Islet precursor cell (in vitro differentiated cells): ENCODE measurements at regions not wholly inside any gene's neighbourhood (a gene's known extent, or its start where the extent isn't known, plus 50 kb on each side); places are given as distances from the start of the nearest gene placed in this dataset.
"Not testable (repeated sequence)": the region's sequence is repeated elsewhere in the genome, so short reads cannot be mapped to it uniquely, and the experiment has no call there.

Experiments used
- DNase-seq: peaks from one replicate; pipeline ENCODE4 v3.0.0-alpha.2; 2018

DNA sequence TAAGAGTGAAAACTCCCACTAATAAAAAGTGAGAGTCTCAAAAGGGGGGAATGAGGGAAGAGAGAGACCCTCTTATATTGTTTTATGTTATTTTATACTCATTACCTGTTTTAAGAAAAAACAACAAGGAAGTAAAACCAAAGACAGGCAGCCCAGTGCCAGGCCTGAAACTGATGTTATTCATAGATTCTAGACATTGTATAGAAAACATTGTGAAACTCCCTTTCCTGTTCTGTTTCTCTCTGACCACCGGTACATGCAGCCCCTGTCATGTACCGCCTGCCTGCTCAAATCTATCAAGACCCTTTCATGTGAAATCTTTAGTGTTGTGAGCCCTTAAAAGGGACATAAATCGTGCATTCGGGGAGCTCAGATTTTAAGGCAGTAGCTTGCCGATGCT is 216.4 kb upstream of the CNTN3 start:
- DNase-seq, result not testable (repeated sequence)

DNA sequence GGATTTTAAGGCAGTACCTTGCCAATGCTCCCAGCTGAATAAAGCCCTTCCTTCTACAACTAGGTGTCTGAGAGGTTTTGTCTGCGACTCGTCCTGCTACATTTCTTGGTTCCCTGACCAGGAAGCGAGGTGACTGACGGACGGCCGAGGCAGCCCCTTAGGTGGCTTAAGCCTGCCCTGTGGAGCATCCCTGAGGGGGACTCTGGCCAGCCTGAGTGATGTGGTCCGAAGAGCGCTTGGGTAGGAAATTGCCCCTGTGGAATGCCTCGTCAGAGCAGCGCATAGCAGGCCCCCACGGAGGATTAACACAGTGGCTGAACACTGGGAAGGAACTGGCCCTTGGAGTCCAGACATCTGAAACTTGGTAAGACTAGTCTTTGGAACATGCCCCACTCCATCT is 210.9 kb upstream of the CNTN3 start:
- peak; percentile 56 for DNase-seq

DNA sequence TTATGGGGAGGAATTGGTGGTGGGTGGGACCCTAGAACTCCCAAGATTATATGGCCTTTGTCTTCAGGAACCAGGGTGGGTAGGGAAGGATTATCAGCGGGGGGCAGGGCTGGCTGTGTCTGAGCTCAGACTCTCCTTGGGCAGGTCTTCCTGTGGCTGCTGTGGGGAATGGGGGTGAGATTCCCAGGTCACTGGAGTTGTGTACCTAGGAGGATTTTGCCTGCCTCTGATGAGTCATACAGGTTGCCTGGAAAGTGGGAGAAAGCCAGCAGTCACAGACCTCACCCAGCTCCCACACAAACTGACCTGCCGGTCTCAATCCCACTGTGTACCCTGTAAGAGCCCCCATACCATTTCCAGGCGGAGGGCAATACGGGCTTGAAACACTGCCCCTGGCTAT is 209.9 kb upstream of the CNTN3 start:
- DNase-seq, result peak; percentile 80

DNA sequence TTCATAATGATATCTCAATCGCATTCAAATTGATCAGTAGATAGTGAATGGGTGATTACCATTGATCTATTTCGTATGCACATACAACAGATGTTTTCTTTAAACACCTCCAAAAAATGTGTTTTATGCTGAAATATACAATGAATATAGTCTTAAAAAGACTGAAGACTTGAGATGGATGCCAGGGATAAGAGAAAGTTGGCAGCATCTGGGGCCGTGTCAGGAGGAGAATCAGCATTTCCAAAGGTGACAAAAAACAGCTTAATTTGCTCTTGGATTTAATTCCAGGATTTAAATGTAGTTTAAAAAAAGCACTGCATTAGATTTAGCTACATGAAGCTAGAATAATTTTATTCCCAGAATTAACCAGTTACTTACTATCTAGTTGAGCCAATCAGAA is 199.7 kb upstream of the CNTN3 start:
- no peak for DNase-seq

DNA sequence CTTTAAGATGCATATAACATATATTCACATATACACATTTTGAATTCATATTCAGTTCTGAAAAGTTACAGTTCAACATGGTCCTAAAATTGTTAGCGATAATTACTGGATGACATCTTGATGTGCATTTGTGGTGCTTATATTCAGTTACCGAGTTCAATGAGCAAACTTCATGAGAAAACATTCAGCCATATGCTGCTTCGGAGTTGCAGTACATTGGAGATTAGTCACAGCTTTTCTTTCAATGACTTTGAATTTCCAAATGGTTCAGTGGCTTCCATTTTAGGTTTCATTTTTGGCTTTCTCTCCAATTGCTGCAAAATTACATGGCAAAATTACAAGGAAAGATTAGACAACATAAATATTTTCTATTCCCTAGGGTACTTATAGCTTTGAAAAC is 198.3 kb upstream of the CNTN3 start:
- no peak for DNase-seq

DNA sequence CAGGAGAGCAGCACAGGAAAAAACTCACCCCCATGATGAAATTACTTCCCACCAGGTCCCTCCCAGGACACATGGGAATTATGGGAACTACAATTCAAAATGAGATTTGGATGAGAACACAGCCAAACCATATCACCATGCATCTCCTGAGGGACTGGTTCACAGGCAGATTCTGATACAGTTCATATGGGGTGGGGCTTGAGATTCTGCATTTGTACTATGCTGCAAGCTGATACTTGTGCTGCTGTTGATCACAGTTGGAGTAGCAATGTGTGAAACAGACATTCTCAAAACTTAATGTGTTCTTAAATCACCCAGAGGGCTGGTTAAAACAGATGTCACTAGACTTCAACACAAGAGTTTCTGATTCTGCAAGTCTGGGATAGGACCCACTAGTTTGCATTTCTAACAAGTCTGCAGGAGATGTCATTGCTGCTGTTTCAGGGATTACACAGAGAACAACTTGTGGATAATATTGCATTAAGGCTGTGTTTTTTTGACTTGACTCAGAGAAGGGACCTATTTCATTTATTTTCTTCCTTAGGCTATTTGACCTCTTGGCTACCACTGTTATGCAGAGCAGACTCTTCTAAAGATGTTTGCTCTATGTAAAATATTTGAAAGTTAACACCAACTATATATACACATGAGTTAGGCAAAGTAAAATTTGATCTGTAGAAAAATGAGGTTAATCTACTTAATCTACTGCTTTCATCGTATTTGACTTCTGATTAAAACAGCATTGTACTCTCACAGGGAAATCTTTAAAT is 194.2 kb upstream of the CNTN3 start:
- no peak for DNase-seq

DNA sequence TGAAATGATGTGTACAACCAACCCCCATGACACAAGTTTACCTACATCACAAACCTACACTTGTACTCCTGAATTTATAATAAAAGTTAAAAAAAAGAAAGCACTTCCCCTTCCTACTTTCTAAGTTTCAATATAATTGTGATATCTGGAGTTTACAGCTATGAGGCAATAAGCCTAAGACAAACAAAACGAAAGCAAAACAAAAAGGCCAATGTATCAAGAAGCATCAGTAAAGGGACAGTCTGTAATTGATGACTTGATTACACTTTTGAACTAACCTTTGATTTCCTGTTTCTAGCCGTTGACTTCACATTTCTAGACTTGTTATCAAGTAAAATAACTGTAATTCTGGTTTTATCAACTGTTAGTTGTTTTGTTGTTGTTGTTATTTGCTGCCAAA is 187.5 kb upstream of the CNTN3 start:
- no peak for DNase-seq

DNA sequence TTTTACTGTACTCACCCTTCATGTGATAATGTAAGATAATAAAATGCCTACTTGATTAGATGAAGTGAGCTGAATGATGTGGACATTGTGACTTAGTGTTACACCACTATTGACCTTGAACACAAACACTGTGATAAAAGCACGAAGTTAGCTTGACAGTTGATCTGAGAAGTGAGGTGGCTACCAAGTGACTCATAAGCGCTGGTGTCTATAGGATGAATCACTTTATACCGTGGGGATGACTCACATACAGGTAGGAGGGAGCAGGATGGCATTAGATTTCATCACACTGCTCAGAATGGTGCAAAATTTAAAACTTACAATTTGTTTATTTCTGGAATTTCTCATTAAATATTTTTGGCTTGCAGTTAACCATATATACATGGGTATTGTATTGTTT is 174.7 kb upstream of the CNTN3 start:
- DNase-seq, result peak; percentile 54

DNA sequence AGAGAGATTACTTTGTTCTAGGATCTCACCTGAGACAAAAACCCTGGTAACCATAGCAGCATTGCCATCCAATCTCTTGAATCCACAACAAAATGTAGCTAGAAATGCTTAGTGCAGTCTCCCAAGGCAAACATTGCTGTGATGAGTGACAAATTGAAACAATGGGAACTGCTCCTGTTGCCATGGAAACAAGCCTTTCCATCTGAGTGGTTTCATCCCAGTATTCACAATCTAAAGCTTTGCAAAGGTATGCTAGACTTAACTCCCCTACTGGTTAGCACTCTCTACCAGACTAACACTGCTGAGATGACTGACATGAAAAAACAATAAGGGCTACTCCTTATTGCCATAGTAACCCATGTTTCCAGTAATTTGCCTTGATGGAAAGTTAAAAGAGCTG is 172.6 kb upstream of the CNTN3 start:
- no peak for DNase-seq

DNA sequence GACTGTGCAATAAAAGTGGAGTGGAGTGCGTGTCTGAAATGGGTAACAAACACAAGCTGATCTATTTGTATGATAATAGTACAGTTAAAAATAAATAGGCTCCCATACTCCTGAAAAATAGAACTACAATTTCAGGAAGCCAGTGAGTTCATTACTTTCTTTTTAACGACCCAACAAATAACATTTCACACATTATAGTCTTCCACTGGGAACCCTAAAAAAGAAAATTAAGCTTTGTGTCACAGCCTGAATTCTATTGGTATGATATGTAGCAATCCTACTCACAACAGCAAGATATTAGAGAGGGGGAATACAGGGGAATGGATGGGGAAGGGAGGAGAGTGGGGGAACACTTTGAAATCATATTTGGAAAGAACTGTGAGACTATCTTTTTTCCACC is 156.9 kb upstream of the CNTN3 start:
- no peak for DNase-seq

DNA sequence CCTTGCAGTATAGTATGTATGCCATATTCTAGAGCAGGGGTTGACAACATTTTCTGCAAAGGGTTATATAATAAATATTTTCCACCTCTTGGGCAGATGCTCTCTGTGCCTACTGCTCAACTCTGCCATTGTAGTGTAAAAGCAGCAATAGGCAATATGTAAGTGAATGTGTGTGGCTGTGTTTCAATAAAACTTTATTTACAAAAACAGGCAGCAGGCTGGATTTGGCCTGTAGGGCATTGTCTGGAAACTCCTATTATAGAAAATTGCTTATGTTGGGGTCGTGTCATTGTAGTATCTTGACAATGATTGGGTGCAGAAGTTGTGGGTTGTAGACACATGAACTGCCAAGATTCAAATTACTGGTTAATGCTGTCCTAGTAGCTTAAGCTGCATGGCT is 153.6 kb upstream of the CNTN3 start:
- DNase-seq, result no peak

DNA sequence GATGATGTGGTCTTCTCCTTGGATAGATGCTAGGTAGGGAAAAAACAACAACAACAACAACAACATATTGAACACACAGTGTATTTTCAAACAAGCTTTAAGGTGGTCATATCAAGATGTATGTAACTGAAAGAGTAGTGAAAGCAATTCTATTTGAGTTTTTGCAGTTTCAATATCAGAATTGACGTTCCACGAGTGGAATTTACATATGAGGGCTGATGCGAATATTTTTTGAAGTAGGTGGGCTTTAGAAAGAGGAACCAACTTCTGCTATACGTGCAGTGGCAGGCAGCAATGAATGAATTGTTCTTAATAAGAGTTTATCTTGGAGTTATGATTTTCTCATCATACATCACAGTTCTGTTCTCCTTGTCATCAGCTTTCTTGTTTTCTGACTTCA is 151.9 kb upstream of the CNTN3 start:
- DNase-seq, result no peak

DNA sequence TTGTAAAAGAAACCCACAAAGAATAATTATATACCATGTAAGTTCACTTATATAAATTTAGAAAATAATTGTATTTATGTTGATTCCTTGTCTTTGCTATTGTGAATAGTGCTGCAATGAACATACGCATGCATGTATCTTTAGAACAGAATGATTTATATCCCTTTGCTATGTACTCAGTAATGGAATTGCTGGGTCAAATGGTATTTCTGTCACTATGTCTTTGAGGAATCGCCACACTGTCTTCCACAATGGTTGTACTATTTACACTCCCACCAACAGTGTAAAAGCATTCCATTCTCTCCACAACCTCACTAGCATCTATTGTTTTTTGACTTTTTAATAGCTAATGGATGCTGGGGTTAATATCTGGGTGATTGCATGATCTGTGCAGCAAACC is 149.4 kb upstream of the CNTN3 start:
- no peak for DNase-seq

DNA sequence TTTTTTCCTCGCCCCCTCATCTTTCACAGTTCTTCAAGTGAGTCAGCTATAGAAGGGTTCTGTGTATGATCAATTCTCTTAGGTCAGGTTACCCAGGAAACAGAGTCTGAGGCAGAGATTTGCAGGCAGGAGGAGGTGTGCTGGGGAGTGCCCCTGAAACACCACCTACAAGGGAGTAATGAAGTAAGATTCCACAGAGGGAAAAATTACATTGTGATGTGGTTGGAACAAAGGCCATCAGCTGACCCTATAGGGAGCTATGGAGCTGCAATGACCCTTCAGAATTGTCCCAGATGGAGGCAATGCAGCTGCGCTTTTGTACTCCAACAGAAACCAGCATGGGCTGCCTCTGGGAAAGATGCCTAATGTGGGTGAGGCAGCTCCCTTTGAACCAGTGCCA is 142.2 kb upstream of the CNTN3 start:
- DNase-seq, result no peak

DNA sequence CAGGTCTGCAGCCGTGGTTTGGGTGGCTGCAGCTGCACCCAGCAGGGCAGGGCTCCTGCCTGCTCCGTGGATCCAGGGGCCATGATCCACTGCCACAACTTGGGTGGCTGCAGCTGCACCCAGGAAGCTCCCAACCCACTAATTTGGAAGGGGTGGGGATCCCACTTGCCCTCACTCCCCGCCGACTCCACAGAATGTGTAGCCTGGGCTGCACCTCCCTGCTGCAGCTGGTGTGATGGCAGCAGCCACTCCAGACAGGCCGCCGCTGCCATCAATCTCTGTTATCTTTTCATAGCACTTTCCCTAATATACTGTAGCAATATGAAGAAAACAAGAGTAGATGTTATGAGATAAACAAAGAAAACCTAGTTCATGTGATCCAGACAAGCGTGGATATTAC is 137.8 kb upstream of the CNTN3 start:
- DNase-seq, result no peak

DNA sequence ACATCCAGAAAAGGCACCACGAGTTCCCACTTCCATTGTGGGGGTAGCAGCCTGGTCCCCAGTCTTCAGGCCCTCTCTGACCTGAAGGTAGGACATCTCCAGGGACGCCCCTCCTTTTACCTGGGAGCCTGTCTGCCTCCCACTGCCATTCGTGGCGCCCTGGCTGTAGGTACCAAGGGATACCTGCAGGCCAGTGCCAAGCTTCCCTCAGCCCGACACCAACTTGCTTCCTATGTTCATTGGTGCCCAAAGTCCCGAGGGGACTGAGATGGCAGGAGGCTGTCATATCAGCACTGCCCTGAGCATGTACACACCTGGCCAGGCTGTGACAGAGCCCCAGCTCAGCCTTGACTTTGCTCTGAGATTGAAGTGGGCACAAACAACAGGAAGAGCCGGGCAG is 137.3 kb upstream of the CNTN3 start:
- DNase-seq, result no peak

DNA sequence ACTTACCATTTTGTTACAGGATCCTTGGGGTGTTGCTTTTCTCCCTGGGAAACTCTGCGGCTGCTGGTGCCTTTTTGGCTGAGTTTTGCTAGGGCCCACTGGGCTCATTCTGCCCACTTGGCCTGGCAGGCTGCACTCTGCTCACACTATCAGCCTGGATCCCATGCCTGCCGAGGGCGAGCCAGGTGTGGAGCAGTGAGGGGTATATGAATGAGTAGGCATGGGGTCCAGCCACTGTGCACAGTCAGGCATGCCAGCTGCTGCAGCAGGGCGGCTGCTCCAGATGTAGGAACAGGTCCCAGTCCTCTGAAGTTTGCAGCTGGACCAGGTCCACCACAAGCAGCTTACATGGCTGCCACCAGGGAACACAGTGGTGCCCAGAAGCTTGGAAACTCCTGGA is 136.4 kb upstream of the CNTN3 start:
- no peak for DNase-seq

DNA sequence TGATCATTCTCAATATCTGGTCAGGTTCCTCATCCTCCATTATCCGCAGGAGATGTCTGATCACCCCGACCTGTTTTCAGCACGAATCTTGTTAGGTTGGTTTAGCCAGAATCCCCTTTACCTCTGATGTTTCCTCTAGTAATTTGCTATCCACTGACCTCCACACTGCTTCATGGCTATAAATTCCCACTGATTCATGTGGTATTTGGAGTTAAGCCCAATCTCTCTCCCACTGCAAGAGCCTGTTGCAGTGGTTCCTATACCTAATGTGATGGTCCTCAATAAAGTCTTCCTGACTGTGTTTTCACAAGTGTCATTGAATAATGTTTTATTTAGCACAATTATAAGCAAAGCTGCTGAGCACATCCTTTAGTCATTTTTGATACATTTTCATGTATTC is 124.8 kb upstream of the CNTN3 start:
- DNase-seq, result no peak

DNA sequence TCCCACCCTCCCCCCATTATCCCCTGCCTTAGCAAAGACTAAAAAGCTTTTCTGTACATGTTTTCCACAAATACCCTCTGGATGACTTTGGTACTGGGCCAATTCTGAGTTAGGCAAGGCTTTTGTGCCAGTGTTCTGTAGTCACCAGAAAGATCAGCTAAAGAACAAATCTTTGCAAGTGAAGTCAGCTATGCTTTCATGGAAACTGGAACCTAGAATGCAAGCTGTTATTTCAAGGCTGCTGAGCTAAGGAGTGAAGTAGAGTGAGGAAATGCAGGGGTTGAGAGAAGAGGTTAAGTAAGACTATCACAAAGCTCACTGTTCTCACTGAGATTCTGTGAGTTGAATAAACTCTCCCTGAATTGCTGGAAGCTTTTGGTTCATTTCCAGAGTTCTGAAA is 107.8 kb upstream of the CNTN3 start:
- no peak for DNase-seq

DNA sequence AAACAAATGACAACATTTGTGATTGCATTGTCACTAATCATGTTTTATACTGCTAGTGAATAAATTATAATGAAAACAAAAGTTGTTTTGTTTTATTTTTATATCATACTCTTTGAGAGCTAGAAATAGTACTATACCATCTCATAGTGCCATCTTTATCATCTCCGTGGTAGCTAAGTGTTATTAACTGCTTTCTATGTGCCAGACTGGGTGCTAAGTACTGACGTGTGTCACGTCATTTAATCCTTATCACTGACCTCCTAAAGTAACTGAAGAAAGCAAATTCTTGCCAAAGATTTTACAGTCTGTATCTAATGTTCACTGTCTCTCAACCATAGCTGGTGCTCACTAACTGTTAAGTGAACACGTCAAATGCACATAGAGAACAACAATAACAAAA is 99.5 kb upstream of the CNTN3 start:
- no peak for DNase-seq

DNA sequence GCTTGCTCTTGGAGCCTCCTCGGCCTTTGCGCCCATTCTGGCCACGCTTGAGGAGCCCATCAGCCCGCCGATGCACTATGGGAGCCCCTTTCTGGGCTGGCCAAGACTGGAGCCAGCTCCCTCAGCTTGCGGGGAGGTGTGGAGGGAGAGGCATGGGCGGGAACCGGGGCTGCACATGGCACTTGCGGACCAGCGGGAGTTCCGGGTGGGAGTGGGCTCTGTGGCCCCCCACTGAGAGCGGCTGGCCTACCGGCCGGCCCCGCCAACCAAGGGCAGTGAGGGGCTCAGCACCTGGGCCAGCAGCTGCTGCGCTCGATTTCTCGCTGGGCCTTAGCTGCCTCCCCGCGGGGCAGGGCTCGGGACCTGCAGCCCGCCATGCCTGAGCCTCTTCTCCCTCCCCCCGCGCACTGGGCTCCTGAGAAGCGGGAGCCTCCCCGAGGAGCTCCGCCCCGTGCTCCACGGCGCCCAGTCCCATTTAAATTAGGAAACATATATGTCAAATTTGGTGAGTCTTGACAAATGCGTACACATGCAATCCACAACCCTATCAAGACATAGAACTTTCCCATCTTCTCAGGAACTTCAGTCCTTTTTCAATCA is 97.6 kb upstream of the CNTN3 start:
- no peak for DNase-seq

DNA sequence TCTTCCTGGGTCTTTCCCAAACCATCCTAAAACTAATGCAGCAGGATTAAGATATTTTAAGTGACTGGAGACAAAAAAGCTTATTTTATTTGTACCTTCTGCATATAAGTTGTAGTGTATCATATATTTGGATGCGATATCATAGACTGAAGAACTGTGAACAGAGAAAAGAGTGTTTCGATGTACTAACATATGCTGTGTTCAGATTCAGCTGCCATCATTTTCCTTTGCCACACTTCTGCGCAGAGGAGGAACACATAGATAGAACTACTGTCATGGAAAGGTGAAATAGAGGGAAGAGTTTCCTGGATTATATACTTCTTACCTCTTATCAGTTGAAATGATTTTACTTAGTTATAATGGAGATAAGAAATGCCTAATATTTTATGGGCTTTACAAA is 95.5 kb upstream of the CNTN3 start:
- no peak for DNase-seq

DNA sequence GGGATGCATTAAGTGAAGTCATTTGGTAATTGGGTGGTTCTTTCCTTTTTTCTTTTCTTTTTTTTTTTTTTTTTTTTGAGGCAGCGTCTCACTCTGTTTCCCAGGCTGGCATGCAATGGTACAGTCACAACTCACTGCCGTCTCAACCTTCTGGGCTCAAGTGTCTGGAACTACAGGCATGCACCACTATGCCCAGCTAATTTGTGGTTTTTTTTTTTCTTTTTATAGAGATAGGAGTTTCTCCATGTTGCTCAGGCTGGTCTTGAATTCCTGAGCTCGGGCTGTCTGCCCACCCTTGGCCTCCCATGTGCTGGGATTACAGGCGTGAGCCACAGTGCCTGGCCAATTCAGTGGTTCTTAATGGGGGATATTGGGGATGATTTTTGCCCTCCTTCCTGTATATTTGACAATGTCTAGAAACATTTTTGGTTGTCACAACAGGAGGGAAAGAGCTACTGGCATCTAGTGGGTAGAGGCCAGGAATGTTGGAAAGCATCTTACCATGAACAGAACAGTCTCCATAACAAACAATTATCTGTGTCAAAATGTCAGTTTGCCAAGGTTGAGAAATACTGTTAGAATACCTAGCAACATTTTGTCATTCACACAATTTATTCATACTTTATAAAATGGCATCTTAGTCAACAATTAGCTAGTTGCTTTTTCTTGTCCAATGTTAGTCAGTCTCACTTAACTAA is 79.4 kb upstream of the CNTN3 start:
- DNase-seq, result no peak

DNA sequence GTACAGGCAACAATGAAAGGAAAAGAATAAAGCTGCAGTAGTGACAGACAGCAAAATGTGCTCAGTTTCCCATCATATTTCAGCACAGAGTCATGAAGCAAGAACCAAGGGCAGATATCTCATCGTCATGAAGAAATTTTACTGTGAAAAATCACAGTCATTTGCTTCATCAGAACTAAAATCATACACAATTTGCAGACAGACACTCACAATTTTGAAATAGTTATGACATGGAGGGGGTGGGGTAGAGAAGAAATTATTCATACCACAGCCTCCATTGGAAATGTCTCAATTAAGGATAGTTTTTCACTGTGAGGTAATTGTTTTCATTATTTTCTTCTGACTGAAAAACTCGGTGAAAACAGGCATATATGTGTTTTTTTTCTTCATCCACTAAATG is 78.8 kb upstream of the CNTN3 start:
- no peak for DNase-seq

DNA sequence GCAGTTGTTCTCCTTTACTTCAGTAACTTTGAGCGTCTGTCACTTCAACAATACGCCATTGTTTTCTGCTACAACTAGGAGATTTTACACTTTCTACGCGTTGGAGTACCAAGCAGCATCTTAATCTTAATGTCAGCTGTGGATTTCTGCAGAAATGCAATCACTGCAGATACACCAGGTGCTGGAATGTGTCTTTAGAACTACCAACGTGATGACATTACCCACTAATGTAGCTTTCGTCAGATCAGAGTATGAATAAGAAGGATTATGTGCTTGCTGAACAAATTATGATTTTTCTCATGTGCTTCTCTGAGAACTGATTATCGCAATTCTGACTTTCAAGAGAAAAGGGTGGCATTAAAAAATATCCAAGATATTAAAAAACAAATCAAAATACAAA is 77.5 kb upstream of the CNTN3 start:
- no peak for DNase-seq
